Lung (tissue), 11 donors: ENCODE measurements at regions not wholly inside any gene's neighbourhood (a gene's known extent, or its start where the extent isn't known, plus 50 kb on each side); places are given as distances from the start of the nearest gene placed in this dataset.

Experiments
- ATAC-seq: fragments of 200-7000 bp; cut with Tn5 transposase; one replicate; pipeline ENCODE4 v1.9.1; 2020; ENCODE audit warnings: moderate number of reproducible peaks; ENCODE audit not compliant: insufficient read depth, low FRiP score
- DNase-seq, 3 donors: peaks; one replicate each; pipeline ENCODE4 v3.0.0-alpha.2; 2013 to 2017
- H3K27ac ChIP-seq, 2 donors: one replicate each; pipeline ENCODE4 v1.5.1; 2013; ENCODE audit warnings: mild to moderate bottlenecking in 2 of 2, moderate library complexity in 2 of 2, control low read depth in 1 of 2, inconsistent platforms in 1 of 2, low read depth in 1 of 2, low read length in 1 of 2
- H3K27me3 ChIP-seq, 3 donors: one replicate each; pipeline ENCODE4 v1.5.1; 2013; ENCODE audit warnings: low read length in 2 of 3; ENCODE audit not compliant: control insufficient read depth in 3 of 3, insufficient read depth in 3 of 3
- H3K36me3 ChIP-seq, 4 donors: one replicate each; pipeline ENCODE4 v1.5.1; 2013; ENCODE audit warnings: low read length in 4 of 4, mild to moderate bottlenecking in 1 of 4, moderate library complexity in 1 of 4; ENCODE audit not compliant: control insufficient read depth in 4 of 4, insufficient read depth in 4 of 4
- H3K4me1 ChIP-seq, 5 donors: one replicate each; pipeline ENCODE4 v1.5.1; 2013; ENCODE audit warnings: low read length in 5 of 5, mild to moderate bottlenecking in 2 of 5, moderate library complexity in 1 of 5; ENCODE audit not compliant: control insufficient read depth in 5 of 5, insufficient read depth in 5 of 5
- H3K4me3 ChIP-seq: one replicate; pipeline ENCODE4 v1.5.1; 2013; ENCODE audit warnings: mild to moderate bottlenecking, control low read depth, moderate library complexity
- H3K9ac ChIP-seq, 2 donors: one replicate each; pipeline ENCODE4 v1.5.1; 2013; ENCODE audit warnings: low read length in 2 of 2, control low read depth in 1 of 2; ENCODE audit not compliant: insufficient read depth in 1 of 2
- H3K9me3 ChIP-seq, 4 donors: one replicate each; pipeline ENCODE4 v1.5.1; 2013; ENCODE audit warnings: low read length in 3 of 4, mild to moderate bottlenecking in 1 of 4, moderate library complexity in 1 of 4; ENCODE audit not compliant: control insufficient read depth in 4 of 4, insufficient read depth in 3 of 4
- WGBS, 2 donors: extraction: QIAGEN DNeasy Blood & Tissue Kit; methylation state at CpG; one replicate each; pipeline ENCODE4 v1.1.7; 2013; 5-methylcytosine and 5-hydroxymethylcytosine counted together
- TF ChIP-seq, protein P1 (sequence below): IDR thresholded peaks from 2 replicates; pipeline ENCODE4 v1.5.1; 2012; ENCODE audit warnings: mild to moderate bottlenecking; ENCODE audit errors: control extremely low read depth, extremely low read depth
- donor health status: control.
- donor health status: control.
- donor health status: Bipolar disorder and iron deficiency.
- donor health status: healthy.
- donor health status: DM: yes; HTN: yes; CAD: no.

DNA sequence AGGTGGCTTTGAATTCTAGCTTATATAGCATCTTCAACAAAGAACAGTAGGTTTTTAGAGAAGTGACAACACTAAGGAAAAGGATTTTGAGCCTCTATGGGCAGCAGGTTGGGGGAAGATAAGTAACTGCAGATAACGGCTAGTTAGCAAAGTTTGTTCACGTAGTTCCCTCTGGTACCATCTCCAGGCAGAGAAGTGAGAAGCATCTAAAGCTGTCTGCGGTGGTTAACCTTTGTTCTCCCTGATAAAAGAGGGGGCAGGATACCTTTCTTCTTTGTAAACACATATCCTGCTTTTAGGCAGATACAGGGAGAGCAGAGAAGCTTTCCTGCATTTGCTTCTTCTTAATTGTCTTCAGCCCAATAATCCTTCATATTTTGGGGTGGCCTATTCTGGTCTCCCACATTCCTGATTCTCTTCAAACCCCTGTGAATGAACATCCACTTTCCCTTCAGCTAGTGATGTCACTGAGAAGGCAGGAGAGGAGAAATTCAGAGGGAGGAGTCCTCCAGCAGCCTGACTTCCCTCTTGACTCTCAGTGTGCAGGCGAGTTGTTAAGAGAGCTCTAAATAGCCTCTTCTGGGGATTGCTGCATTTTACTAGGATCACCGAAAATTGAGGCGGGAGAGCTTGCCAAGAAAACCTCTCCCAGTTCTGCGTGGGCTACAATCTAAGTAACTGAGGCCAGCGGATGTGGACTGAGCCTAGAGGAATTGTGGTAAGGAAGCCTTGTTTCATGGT lies 393.7 kb upstream of the C2CD4B start:
- no peak for ATAC-seq
- Histone ChIP-seq H3K27ac (peak overlapping the region in 1 of 2 donors; percentile 11), H3K9ac (no peak overlapping the region), H3K27me3 (no peaks in the 10 kb centered on the region), H3K4me1 (peaks cover 0 to 24% (median 12%) of the 10 kb centered on the region in 5 donors), H3K4me3 (no peak overlapping the region), H3K36me3 (no peaks in the 10 kb centered on the region), H3K9me3 (no peaks in the 10 kb centered on the region)
- peak; percentile 24 to 66 (median 43) for DNase-seq
- TF ChIP-seq, protein P1, sequence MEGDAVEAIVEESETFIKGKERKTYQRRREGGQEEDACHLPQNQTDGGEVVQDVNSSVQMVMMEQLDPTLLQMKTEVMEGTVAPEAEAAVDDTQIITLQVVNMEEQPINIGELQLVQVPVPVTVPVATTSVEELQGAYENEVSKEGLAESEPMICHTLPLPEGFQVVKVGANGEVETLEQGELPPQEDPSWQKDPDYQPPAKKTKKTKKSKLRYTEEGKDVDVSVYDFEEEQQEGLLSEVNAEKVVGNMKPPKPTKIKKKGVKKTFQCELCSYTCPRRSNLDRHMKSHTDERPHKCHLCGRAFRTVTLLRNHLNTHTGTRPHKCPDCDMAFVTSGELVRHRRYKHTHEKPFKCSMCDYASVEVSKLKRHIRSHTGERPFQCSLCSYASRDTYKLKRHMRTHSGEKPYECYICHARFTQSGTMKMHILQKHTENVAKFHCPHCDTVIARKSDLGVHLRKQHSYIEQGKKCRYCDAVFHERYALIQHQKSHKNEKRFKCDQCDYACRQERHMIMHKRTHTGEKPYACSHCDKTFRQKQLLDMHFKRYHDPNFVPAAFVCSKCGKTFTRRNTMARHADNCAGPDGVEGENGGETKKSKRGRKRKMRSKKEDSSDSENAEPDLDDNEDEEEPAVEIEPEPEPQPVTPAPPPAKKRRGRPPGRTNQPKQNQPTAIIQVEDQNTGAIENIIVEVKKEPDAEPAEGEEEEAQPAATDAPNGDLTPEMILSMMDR: no peak
- 62 to 78% methylated on average over 8 of the region's 8 CpGs for WGBS, 2 donors

DNA sequence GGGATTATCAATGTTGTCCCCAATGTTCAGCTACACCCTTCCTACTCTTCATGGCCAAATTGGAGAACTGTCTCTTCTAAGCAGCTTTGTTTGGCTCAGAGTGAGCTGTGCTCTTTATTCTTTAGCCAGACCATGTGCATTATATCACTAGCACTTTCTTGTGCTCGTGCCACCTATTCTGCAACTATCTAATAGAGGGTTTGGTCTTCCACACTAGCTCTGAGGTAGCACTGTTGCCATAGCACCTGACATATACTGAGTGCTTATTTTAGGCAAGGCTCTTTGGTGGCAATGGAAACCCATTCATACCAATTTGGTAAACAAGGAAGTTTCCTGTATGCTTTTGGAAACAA lies 394.3 kb upstream of the C2CD4B start:
- Histone ChIP-seq H3K9me3 (no peaks in the 10 kb centered on the region), H3K36me3 (no peaks in the 10 kb centered on the region), H3K4me3 (no peak overlapping the region), H3K27me3 (no peaks in the 10 kb centered on the region), H3K9ac (no peak overlapping the region), H3K27ac (peak overlapping the region in 1 of 2 donors; percentile 11), H3K4me1 (peaks cover 0 to 24% (median 12%) of the 10 kb centered on the region in 5 donors)
- TF ChIP-seq, protein P1: no peak
- ATAC-seq (no peak), DNase-seq (no peak)
- WGBS, 2 donors: 69 to 77% methylated on average over 1 of the region's 1 CpG

DNA sequence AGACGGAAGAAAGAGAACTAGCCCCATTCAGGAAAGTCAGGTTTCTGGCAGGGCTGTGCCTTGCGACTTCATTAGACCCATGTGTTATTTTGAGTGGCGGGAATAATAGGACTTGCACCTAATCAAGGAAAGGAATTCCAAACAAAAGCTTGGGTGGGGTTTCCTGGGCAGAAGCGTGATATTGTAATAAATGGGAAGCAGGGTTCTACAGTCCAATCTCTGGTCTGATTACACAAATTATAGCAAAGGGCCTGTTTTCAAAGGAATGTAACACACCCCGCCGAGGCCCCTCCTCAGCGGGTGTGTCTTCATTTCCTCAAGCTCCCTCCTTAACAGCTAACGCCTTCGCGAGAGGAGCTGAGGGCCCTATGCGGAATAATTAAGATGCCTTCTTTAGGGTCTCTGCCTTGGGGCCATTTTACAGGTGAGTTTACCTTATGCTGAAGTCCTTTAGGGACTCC lies 396.0 kb upstream of the C2CD4B start:
- DNase-seq (peak in 2 of 3 donors; percentile 48 to 53), ATAC-seq (no peak)
- H3K9me3 ChIP-seq: no peaks in the 10 kb centered on the region
- 34 to 69% methylated on average over 11 of the region's 11 CpGs for WGBS, 2 donors
- peaks cover 0 to 33% (median 12%) of the 10 kb centered on the region in 5 donors for H3K4me1 ChIP-seq
- H3K36me3 ChIP-seq: no peaks in the 10 kb centered on the region
- TF ChIP-seq, protein P1: no peak
- H3K4me3 ChIP-seq: no peak overlapping the region
- H3K27ac ChIP-seq: no peak overlapping the region
- no peaks in the 10 kb centered on the region for H3K27me3 ChIP-seq
- H3K9ac ChIP-seq: no peak overlapping the region
